Fibroblast of lung (primary cell): ENCODE measurements at regions not wholly inside any gene's neighbourhood (a gene's known extent, or its start where the extent isn't known, plus 50 kb on each side); places are given as distances from the start of the nearest gene placed in this dataset.
A peak's percentile ranks its signal among the peaks of the same experiment; 100 is the strongest.

Experiments
- DNase-seq, 2 donors: peaks; one replicate each; pipeline versions ENCODE4 v3.0.0 to v3.0.0-alpha.2; 2010; ENCODE audit warnings: low read depth in 2 of 2
- H2AFZ ChIP-seq: 2 replicates; pipeline ENCODE4 v1.5.1; 2012; ENCODE audit warnings: low read length, control low read depth, inconsistent platforms
- H3K27ac ChIP-seq: 2 replicates; pipeline ENCODE4 v1.5.1; 2011; ENCODE audit warnings: low read length, control low read depth; ENCODE audit not compliant: insufficient read depth
- H3K27me3 ChIP-seq: 2 replicates; pipeline ENCODE4 v1.5.1; 2011; ENCODE audit warnings: mild to moderate bottlenecking, low read length; ENCODE audit not compliant: control insufficient read depth, insufficient read depth
- H3K36me3 ChIP-seq: 2 replicates; pipeline ENCODE4 v1.5.1; 2011; ENCODE audit warnings: low read length; ENCODE audit not compliant: control insufficient read depth, insufficient read depth
- H3K4me1 ChIP-seq: 2 replicates; pipeline ENCODE4 v1.5.1; 2011; ENCODE audit warnings: low read length; ENCODE audit not compliant: control insufficient read depth, insufficient read depth; ENCODE audit errors: extremely low read depth
- H3K4me2 ChIP-seq: 2 replicates; pipeline ENCODE4 v1.5.1; 2011; ENCODE audit warnings: low read length, control low read depth; ENCODE audit not compliant: insufficient read depth; ENCODE audit errors: extremely low read depth
- H3K4me3 ChIP-seq, 4 experiments: fragments of 200-600 bp in 1 of 4; sonication (generic) in 1 of 4; replicated peaks in 1 of 4; 2 replicates each; pipeline ENCODE4 v1.5.1; 2011 to 2016; ENCODE audit warnings: low read length in 4 of 4, low read depth in 3 of 4, mild to moderate bottlenecking in 3 of 4, control low read depth in 2 of 4, inconsistent platforms in 1 of 4, mixed read lengths in 1 of 4; ENCODE audit not compliant: insufficient read depth in 1 of 4; ENCODE audit errors: control extremely low read depth in 1 of 4
- H3K79me2 ChIP-seq: 2 replicates; pipeline ENCODE4 v1.5.1; 2012; ENCODE audit warnings: mild to moderate bottlenecking, low read length, inconsistent platforms; ENCODE audit not compliant: control insufficient read depth, insufficient read depth
- H3K9ac ChIP-seq: 2 replicates; pipeline ENCODE4 v1.5.1; 2011; ENCODE audit warnings: mild to moderate bottlenecking, low read length, control low read depth; ENCODE audit not compliant: insufficient read depth
- H3K9me3 ChIP-seq: 2 replicates; pipeline ENCODE4 v1.5.1; 2012; ENCODE audit warnings: low read depth, low read length; ENCODE audit not compliant: control insufficient read depth, insufficient read depth
- H4K20me1 ChIP-seq: 2 replicates; pipeline ENCODE4 v1.5.1; 2011; ENCODE audit warnings: low read length; ENCODE audit not compliant: control insufficient read depth, insufficient read depth; ENCODE audit errors: extremely low read depth
- EZH2 ChIP-seq: IDR thresholded peaks from 2 replicates; pipeline ENCODE4 v1.5.1; 2012; ENCODE audit warnings: low read length, control low read depth, mild to moderate bottlenecking; ENCODE audit errors: missing control alignments
- TF ChIP-seq, protein P1 (sequence below), 2 donors: IDR thresholded peaks in 1 of 2; conservative IDR thresholded peaks in 1 of 2; 1 replicate in 1 of 2; 2 replicates in 1 of 2; pipeline ENCODE4 v1.5.1; 2011 to 2012; ENCODE audit warnings: low read length in 2 of 2, control low read depth in 1 of 2, inconsistent platforms in 1 of 2, low read depth in 1 of 2, mild to moderate bottlenecking in 1 of 2

- TF ChIP-seq EZH2 = no peak
- H3K27ac ChIP-seq = no peak overlapping the region
- H4K20me1 ChIP-seq = no peaks in the 10 kb centered on the region
- H3K79me2 ChIP-seq = no peaks in the 10 kb centered on the region
- no peaks in the 10 kb centered on the region for H3K36me3 ChIP-seq
- no peaks in the 10 kb centered on the region for H3K27me3 ChIP-seq
- H3K4me3 ChIP-seq = no peak overlapping the region
- H3K9ac ChIP-seq = no peak overlapping the region
- no peaks in the 10 kb centered on the region for H3K4me1 ChIP-seq
- H2AFZ ChIP-seq = no peak overlapping the region
- no peaks in the 10 kb centered on the region for H3K9me3 ChIP-seq
- H3K4me2 ChIP-seq = no peak overlapping the region
- DNase-seq = no peak
Observed at GRCh38 chr13:91241221-91241933, 106.1 kb upstream of the MIR17HG start.

- TF ChIP-seq, protein P1, sequence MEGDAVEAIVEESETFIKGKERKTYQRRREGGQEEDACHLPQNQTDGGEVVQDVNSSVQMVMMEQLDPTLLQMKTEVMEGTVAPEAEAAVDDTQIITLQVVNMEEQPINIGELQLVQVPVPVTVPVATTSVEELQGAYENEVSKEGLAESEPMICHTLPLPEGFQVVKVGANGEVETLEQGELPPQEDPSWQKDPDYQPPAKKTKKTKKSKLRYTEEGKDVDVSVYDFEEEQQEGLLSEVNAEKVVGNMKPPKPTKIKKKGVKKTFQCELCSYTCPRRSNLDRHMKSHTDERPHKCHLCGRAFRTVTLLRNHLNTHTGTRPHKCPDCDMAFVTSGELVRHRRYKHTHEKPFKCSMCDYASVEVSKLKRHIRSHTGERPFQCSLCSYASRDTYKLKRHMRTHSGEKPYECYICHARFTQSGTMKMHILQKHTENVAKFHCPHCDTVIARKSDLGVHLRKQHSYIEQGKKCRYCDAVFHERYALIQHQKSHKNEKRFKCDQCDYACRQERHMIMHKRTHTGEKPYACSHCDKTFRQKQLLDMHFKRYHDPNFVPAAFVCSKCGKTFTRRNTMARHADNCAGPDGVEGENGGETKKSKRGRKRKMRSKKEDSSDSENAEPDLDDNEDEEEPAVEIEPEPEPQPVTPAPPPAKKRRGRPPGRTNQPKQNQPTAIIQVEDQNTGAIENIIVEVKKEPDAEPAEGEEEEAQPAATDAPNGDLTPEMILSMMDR (conservative IDR thresholded peaks at IDR 0.05 in 1 of 2, IDR thresholded peaks at IDR 0.05 in 1 of 2; ENCODE audit: low read depth in 1 of 2, low read length in 2 of 2) = no peak
- TF ChIP-seq EZH2 = no peak
- Histone ChIP-seq H3K4me2 (no peak overlapping the region), H3K27ac (no peak overlapping the region), H3K4me3 (no peak overlapping the region), H2AFZ (no peak overlapping the region), H3K27me3 (no peaks in the 10 kb centered on the region), H3K9me3 (no peaks in the 10 kb centered on the region), H3K36me3 (no peaks in the 10 kb centered on the region), H3K9ac (no peak overlapping the region), H4K20me1 (no peaks in the 10 kb centered on the region), H3K4me1 (no peaks in the 10 kb centered on the region), H3K79me2 (no peaks in the 10 kb centered on the region)
- peak; percentile 1 to 30 for DNase-seq
Observed at GRCh38 chr13:91242652-91243051, 104.8 kb upstream of the MIR17HG start.

GRCh38 chr13:91245288-91245687 lies 102.2 kb upstream of the MIR17HG start:
- Histone ChIP-seq H4K20me1 (no peaks in the 10 kb centered on the region), H3K4me1 (no peaks in the 10 kb centered on the region), H3K27me3 (no peaks in the 10 kb centered on the region), H3K9ac (no peak overlapping the region), H3K4me3 (no peak overlapping the region), H3K36me3 (no peaks in the 10 kb centered on the region), H2AFZ (no peak overlapping the region), H3K27ac (no peak overlapping the region), H3K79me2 (no peaks in the 10 kb centered on the region), H3K9me3 (no peaks in the 10 kb centered on the region), H3K4me2 (no peak overlapping the region)
- TF ChIP-seq, protein P1 (conservative IDR thresholded peaks at IDR 0.05 in 1 of 2, IDR thresholded peaks at IDR 0.05 in 1 of 2; ENCODE audit: low read depth in 1 of 2, low read length in 2 of 2) = no peak
- TF ChIP-seq EZH2 = no peak
- DNase-seq = no peak
